MM.1S (cell line): ENCODE measurements at regions not wholly inside any gene's neighbourhood (a gene's known extent, or its start where the extent isn't known, plus 50 kb on each side); places are given as distances from the start of the nearest gene placed in this dataset.

Source experiments
- DNase-seq: peaks from one replicate; pipeline ENCODE4 v3.0.0-alpha.2; 2015
- H2AFZ ChIP-seq: fragments of 300-600 bp; sonication (generic); 2 replicates; pipeline ENCODE4 v1.6.0; 2016; ENCODE audit warnings: antibody characterized with exemption, low read length
- H3F3A ChIP-seq: fragments of 300-600 bp; sonication (generic); 2 replicates; pipeline ENCODE4 v1.6.1; 2016; ENCODE audit warnings: mild to moderate bottlenecking, antibody characterized with exemption, low read length, moderate library complexity, mixed read lengths; ENCODE audit not compliant: insufficient read depth
- H3K27ac ChIP-seq: fragments of 300-600 bp; sonication (generic); 2 replicates; pipeline ENCODE4 v1.5.1; 2016; ENCODE audit warnings: mild to moderate bottlenecking, low read length
- H3K27me3 ChIP-seq: fragments of 300-600 bp; sonication (generic); replicated peaks from 2 replicates; pipeline ENCODE4 v1.6.0; 2016; ENCODE audit warnings: low read length; ENCODE audit not compliant: insufficient read depth
- H3K36me3 ChIP-seq: fragments of 300-600 bp; sonication (generic); replicated peaks from 2 replicates; pipeline ENCODE4 v1.6.1; 2016; ENCODE audit warnings: mild to moderate bottlenecking, low read length, mixed read lengths; ENCODE audit not compliant: insufficient read depth
- H3K4me1 ChIP-seq: fragments of 300-600 bp; sonication (generic); 2 replicates; pipeline ENCODE4 v1.6.1; 2016; ENCODE audit warnings: low read length, mixed read lengths
- H3K4me2 ChIP-seq: fragments of 300-600 bp; sonication (generic); 2 replicates; pipeline ENCODE4 v1.6.0; 2016; ENCODE audit warnings: low read depth, low read length
- H3K4me3 ChIP-seq: fragments of 300-600 bp; sonication (generic); 2 replicates; pipeline ENCODE4 v1.5.1; 2016; ENCODE audit warnings: low read length, mixed read lengths
- H3K79me2 ChIP-seq: fragments of 300-600 bp; sonication (generic); 2 replicates; pipeline ENCODE4 v1.6.1; 2016; ENCODE audit warnings: mixed run types, low read length, mixed read lengths
- H3K9ac ChIP-seq: fragments of 300-600 bp; sonication (generic); 2 replicates; pipeline ENCODE4 v1.6.1; 2016; ENCODE audit warnings: low read length, mixed read lengths
- H3K9me2 ChIP-seq: fragments of 300-600 bp; sonication (generic); replicated peaks from 2 replicates; pipeline ENCODE4 v1.6.1; 2016; ENCODE audit warnings: mild to moderate bottlenecking, low read length, mixed read lengths; ENCODE audit not compliant: insufficient read depth
- H3K9me3 ChIP-seq: fragments of 300-600 bp; sonication (generic); replicated peaks from 2 replicates; pipeline ENCODE4 v1.6.1; 2016; ENCODE audit warnings: mild to moderate bottlenecking, low read length, mixed read lengths; ENCODE audit not compliant: insufficient read depth
- H4K20me1 ChIP-seq: fragments of 300-600 bp; sonication (generic); 2 replicates; pipeline ENCODE4 v1.6.1; 2016; ENCODE audit warnings: mild to moderate bottlenecking, low read length, moderate library complexity, mixed read lengths; ENCODE audit not compliant: insufficient read depth
- EZH2 ChIP-seq: fragments of 300-600 bp; sonication (generic); optimal IDR thresholded peaks from 2 replicates; pipeline ENCODE3; 2017; ENCODE audit warnings: low read depth, mild to moderate bottlenecking, antibody characterized with exemption, low read length, mixed read lengths
- EZH2phosphoT487 ChIP-seq: fragments of 300-600 bp; sonication (generic); IDR thresholded peaks from 2 replicates; pipeline ENCODE4 v1.6.1; 2018; ENCODE audit warnings: antibody characterized with exemption, low read length
- TF ChIP-seq, protein P1 (sequence below): fragments of 300-600 bp; sonication (generic); IDR thresholded peaks from 2 replicates; pipeline ENCODE4 v1.5.1; 2016; ENCODE audit warnings: antibody characterized with exemption, low read length, mixed read lengths

DNA sequence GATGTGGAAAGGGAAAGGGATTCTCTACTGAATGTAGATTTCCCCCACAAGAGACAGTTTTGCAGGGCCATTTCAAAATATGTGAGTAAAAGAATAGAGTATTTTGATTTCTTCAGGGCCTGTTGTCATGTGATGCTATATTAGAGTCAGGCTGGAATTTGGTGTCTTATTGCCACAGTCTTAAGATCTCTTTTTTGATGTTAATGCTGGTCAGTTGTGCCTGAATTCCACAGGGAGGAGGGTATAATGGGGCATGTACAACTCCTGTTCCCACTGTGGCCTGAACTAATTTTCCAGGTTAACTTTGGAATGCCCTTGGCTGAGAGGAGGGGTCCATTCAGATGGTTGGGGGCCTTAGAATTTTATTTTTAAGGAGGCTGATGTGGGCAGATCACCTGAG lies 111.0 kb upstream of the MAX start:
- DNase-seq: no peak
- peaks cover 27% of the 10 kb centered on the region for H3K4me1 ChIP-seq
- H3F3A ChIP-seq: peaks cover 14% of the 10 kb centered on the region
- H3K9me2 ChIP-seq: no peaks in the 10 kb centered on the region
- no peaks in the 10 kb centered on the region for H4K20me1 ChIP-seq
- H3K9me3 ChIP-seq: no peaks in the 10 kb centered on the region
- no peak overlapping the region for H3K4me3 ChIP-seq
- no peak overlapping the region for H3K27ac ChIP-seq
- no peak overlapping the region for H3K4me2 ChIP-seq
- H2AFZ ChIP-seq: no peak overlapping the region
- H3K79me2 ChIP-seq: no peaks in the 10 kb centered on the region
- H3K9ac ChIP-seq: no peak overlapping the region
- TF ChIP-seq EZH2phosphoT487 (no peak), EZH2 (no peak)
- TF ChIP-seq, protein P1, sequence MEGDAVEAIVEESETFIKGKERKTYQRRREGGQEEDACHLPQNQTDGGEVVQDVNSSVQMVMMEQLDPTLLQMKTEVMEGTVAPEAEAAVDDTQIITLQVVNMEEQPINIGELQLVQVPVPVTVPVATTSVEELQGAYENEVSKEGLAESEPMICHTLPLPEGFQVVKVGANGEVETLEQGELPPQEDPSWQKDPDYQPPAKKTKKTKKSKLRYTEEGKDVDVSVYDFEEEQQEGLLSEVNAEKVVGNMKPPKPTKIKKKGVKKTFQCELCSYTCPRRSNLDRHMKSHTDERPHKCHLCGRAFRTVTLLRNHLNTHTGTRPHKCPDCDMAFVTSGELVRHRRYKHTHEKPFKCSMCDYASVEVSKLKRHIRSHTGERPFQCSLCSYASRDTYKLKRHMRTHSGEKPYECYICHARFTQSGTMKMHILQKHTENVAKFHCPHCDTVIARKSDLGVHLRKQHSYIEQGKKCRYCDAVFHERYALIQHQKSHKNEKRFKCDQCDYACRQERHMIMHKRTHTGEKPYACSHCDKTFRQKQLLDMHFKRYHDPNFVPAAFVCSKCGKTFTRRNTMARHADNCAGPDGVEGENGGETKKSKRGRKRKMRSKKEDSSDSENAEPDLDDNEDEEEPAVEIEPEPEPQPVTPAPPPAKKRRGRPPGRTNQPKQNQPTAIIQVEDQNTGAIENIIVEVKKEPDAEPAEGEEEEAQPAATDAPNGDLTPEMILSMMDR: no peak
- H3K36me3 ChIP-seq: no peaks in the 10 kb centered on the region
- no peaks in the 10 kb centered on the region for H3K27me3 ChIP-seq

- Histone ChIP-seq H3K9me2 (no peaks in the 10 kb centered on the region), H3F3A (peaks cover 9% of the 10 kb centered on the region; the same call in 1 of the 2 replicates), H3K9me3 (no peaks in the 10 kb centered on the region), H3K4me1 (peaks cover 15% of the 10 kb centered on the region), H4K20me1 (no peaks in the 10 kb centered on the region), H3K27ac (no peak overlapping the region), H3K4me3 (no peak overlapping the region), H3K4me2 (no peak overlapping the region), H3K79me2 (no peaks in the 10 kb centered on the region), H2AFZ (no peak overlapping the region), H3K36me3 (no peaks in the 10 kb centered on the region), H3K27me3 (no peaks in the 10 kb centered on the region), H3K9ac (no peak overlapping the region)
- no peak for TF ChIP-seq EZH2
- TF ChIP-seq, protein P1: no peak
- no peak for TF ChIP-seq EZH2phosphoT487
- no peak for DNase-seq
Measured at GRCh38 chr14:65214741-65215140, 112.4 kb upstream of the MAX start.

- Histone ChIP-seq H3K9ac (no peak overlapping the region), H2AFZ (no peak overlapping the region), H3K4me1 (peaks cover 6% of the 10 kb centered on the region), H3K4me3 (no peak overlapping the region), H3K9me2 (no peaks in the 10 kb centered on the region), H3K79me2 (no peaks in the 10 kb centered on the region), H4K20me1 (no peaks in the 10 kb centered on the region), H3K27ac (no peak overlapping the region), H3K9me3 (no peaks in the 10 kb centered on the region), H3K27me3 (no peaks in the 10 kb centered on the region), H3K4me2 (no peak overlapping the region), H3F3A (no peaks in the 10 kb centered on the region), H3K36me3 (no peaks in the 10 kb centered on the region)
- DNase-seq: no peak
- TF ChIP-seq EZH2phosphoT487 (no peak), EZH2 (no peak)
- TF ChIP-seq, protein P1: no peak
Measured at GRCh38 chr14:65219353-65219752, 117.0 kb upstream of the MAX start.
